HepG2 (cell line): ENCODE measurements at regions not wholly inside any gene's neighbourhood (a gene's known extent, or its start where the extent isn't known, plus 50 kb on each side); places are given as distances from the start of the nearest gene placed in this dataset.

ENCODE experiments used
- ATAC-seq: fragments of 200-7000 bp; cut with Tn5 transposase; 3 replicates; pipeline ENCODE4 v1.9.1; 2020; ENCODE audit warnings: mild to moderate bottlenecking, moderate library complexity
- BruUV-seq: library from RNA; stranded (reverse); fragments of 400-500 nt; replicated peaks from 2 replicates; lab custom pipeline; 2021; lab: Mats Ljungman, UMichigan
- CTCF ChIA-PET: fragments of 300-600 bp; formaldehyde crosslinking; extraction: SDS; loops from one replicate; lab custom pipeline; 2021; ENCODE audit warnings: low total read pairs, inconsistent platforms, low intra/inter-chr PET ratio; lab: Yijun Ruan, JAX
- POLR2A ChIA-PET: fragments of 350-600 bp; sonication (Branson Sonifier 250); formaldehyde crosslinking; loops from one replicate; lab custom pipeline; 2020; ENCODE audit warnings: antibody characterized with exemption, inconsistent platforms; lab: Yijun Ruan, JAX
- DNase-seq: peaks from one replicate; pipeline ENCODE4 v3.0.0-alpha.2; 2015; ENCODE audit warnings: low spot score
- FAIRE-seq: peaks from 3 replicates; lab custom pipeline; 2011; peaks lifted over from hg19 to GRCh38; lab: Jason Lieb, UNC
- H2AFZ ChIP-seq: one replicate; pipeline ENCODE4 v1.6.1; 2011; ENCODE audit warnings: low read length, inconsistent platforms
- H3K27ac ChIP-seq: fragments of 300-600 bp; 3 replicates; pipeline ENCODE4 v1.8.0; 2011; ENCODE audit warnings: mixed run types, mild to moderate bottlenecking, mixed read lengths, low read length, inconsistent platforms; ENCODE audit not compliant: insufficient read depth; ENCODE audit errors: extremely low read length
- H3K27me3 ChIP-seq, 2 experiments: fragments of 200-600 bp in 1 of 2; 2 replicates in 1 of 2; 3 replicates in 1 of 2; pipeline versions ENCODE4 v1.6.0 to v1.8.0; 2011; ENCODE audit warnings: low read length in 2 of 2, mild to moderate bottlenecking in 2 of 2, moderate library complexity in 2 of 2, inconsistent platforms in 1 of 2; ENCODE audit not compliant: insufficient read depth in 2 of 2, control insufficient read depth in 1 of 2
- H3K36me3 ChIP-seq, 2 experiments: fragments of 200-600 bp in 1 of 2; replicated peaks in 1 of 2; 2 replicates in 1 of 2; 3 replicates in 1 of 2; pipeline versions ENCODE4 v1.5.1 to v1.8.0; 2011; ENCODE audit warnings: low read length in 2 of 2, inconsistent platforms in 1 of 2; ENCODE audit not compliant: insufficient read depth in 2 of 2, control insufficient read depth in 1 of 2
- H3K4me1 ChIP-seq: 2 replicates; pipeline ENCODE4 v1.5.1; 2012; ENCODE audit warnings: low read length, inconsistent platforms; ENCODE audit not compliant: insufficient read depth
- H3K4me2 ChIP-seq: 2 replicates; pipeline ENCODE4 v1.6.0; 2011; ENCODE audit warnings: low read depth, low read length, inconsistent platforms
- H3K4me3 ChIP-seq, 3 experiments: fragments of 200-600 bp in 1 of 3; sonication (generic), shearing (Covaris generic) in 1 of 3; replicated peaks in 1 of 3; 2 replicates each; pipeline ENCODE4 v1.5.1; 2011 to 2016; ENCODE audit warnings: low read length in 3 of 3, inconsistent platforms in 2 of 3, low read depth in 2 of 3, mild to moderate bottlenecking in 2 of 3, control low read depth in 1 of 3, mixed read lengths in 1 of 3; ENCODE audit not compliant: insufficient read depth in 1 of 3
- H3K79me2 ChIP-seq: one replicate; pipeline ENCODE4 v1.6.1; 2011; ENCODE audit warnings: low read length, inconsistent platforms; ENCODE audit not compliant: insufficient read depth
- H3K9ac ChIP-seq: 2 replicates; pipeline ENCODE4 v1.6.0; 2011; ENCODE audit warnings: mild to moderate bottlenecking, low read depth, low read length, inconsistent platforms; ENCODE audit not compliant: insufficient read depth
- H3K9me3 ChIP-seq: 2 replicates; pipeline ENCODE4 v1.5.1; 2012; ENCODE audit warnings: mild to moderate bottlenecking, low read length
- H4K20me1 ChIP-seq: 2 replicates; pipeline ENCODE4 v1.6.0; 2011; ENCODE audit warnings: inconsistent platforms, mild to moderate bottlenecking, low read length, moderate library complexity; ENCODE audit not compliant: insufficient read depth
- ARNT2 ChIP-seq: sonication (generic); formaldehyde crosslinking; IDR thresholded peaks from 2 replicates; pipeline ENCODE4 v1.8.0; 2022; ENCODE audit warnings: mild to moderate bottlenecking, low read depth, missing genetic modification reagents, moderate library complexity
- DPF2 ChIP-seq: sonication (generic); formaldehyde crosslinking; IDR thresholded peaks from 2 replicates; pipeline ENCODE4 v1.4.0; 2020; ENCODE audit warnings: mild to moderate bottlenecking, low read depth, missing genetic modification reagents, borderline replicate concordance
- DR1 ChIP-seq: sonication (generic); formaldehyde crosslinking; IDR thresholded peaks from 2 replicates; pipeline ENCODE4 v1.8.0; 2021; ENCODE audit warnings: mild to moderate bottlenecking, missing genetic modification reagents, inconsistent platforms
- GRHL1 ChIP-seq: sonication (generic); formaldehyde crosslinking; conservative IDR thresholded peaks from 2 replicates; pipeline ENCODE4 v1.8.0; 2022; ENCODE audit warnings: missing genetic modification reagents
- IKZF5 ChIP-seq: IDR thresholded peaks from 2 replicates; pipeline ENCODE4 v1.6.1; 2018; ENCODE audit warnings: missing genetic modification reagents, mild to moderate bottlenecking, missing compliant biosample characterization
- IRX3 ChIP-seq: sonication (generic); formaldehyde crosslinking; IDR thresholded peaks from 2 replicates; pipeline ENCODE4 v1.8.1; 2023; ENCODE audit warnings: mild to moderate bottlenecking, low read depth, missing genetic modification reagents, borderline replicate concordance
- REPIN1 ChIP-seq: sonication (generic); formaldehyde crosslinking; IDR thresholded peaks from 2 replicates; pipeline ENCODE4 v1.8.0; 2022; ENCODE audit warnings: missing genetic modification reagents, low read depth, mild to moderate bottlenecking, borderline replicate concordance
- SMAD1 ChIP-seq: sonication (generic); formaldehyde crosslinking; IDR thresholded peaks from 2 replicates; pipeline ENCODE4 v1.4.0; 2020; ENCODE audit warnings: missing genetic modification reagents, low read depth, mild to moderate bottlenecking, borderline replicate concordance
- ZNF160 ChIP-seq: sonication (generic); formaldehyde crosslinking; IDR thresholded peaks from 2 replicates; pipeline ENCODE4 v1.8.0; 2022; ENCODE audit warnings: mild to moderate bottlenecking, inconsistent platforms, missing genetic modification reagents
- ZNF207 ChIP-seq: fragments of 450-650 bp; IDR thresholded peaks from 2 replicates; pipeline ENCODE4 v1.6.1; 2016; ENCODE audit warnings: antibody characterized with exemption, borderline replicate concordance
- ZNF550 ChIP-seq: sonication (generic); formaldehyde crosslinking; IDR thresholded peaks from 2 replicates; pipeline ENCODE4 v1.4.0; 2020; ENCODE audit warnings: mild to moderate bottlenecking, missing genetic modification reagents, borderline replicate concordance
- ZNF577 ChIP-seq: sonication (generic); formaldehyde crosslinking; IDR thresholded peaks from 2 replicates; pipeline ENCODE4 v1.4.0; 2020; ENCODE audit warnings: mild to moderate bottlenecking, low read depth, missing genetic modification reagents, borderline replicate concordance
- ZNF607 ChIP-seq: sonication (generic); formaldehyde crosslinking; IDR thresholded peaks from 2 replicates; pipeline ENCODE4 v1.5.1; 2020; ENCODE audit warnings: missing genetic modification reagents, mild to moderate bottlenecking, borderline replicate concordance
- ZNF674 ChIP-seq: sonication (generic); formaldehyde crosslinking; IDR thresholded peaks from 2 replicates; pipeline ENCODE4 v1.5.0; 2020; ENCODE audit warnings: low read depth, mild to moderate bottlenecking, missing genetic modification reagents
- ZNF704 ChIP-seq: sonication (generic); formaldehyde crosslinking; IDR thresholded peaks from 2 replicates; pipeline ENCODE4 v1.8.1; 2023; ENCODE audit warnings: mild to moderate bottlenecking, inconsistent platforms, moderate library complexity, missing genetic modification reagents, borderline replicate concordance
- ZNF780A ChIP-seq: sonication (generic); formaldehyde crosslinking; IDR thresholded peaks from 2 replicates; pipeline ENCODE4 v1.8.0; 2022; ENCODE audit warnings: mild to moderate bottlenecking, missing genetic modification reagents, moderate library complexity
- WGBS: methylation state at CpG from one replicate; pipeline ENCODE4 v1.1.6; 2017; ENCODE audit warnings: low lambda C conversion rate; 5-methylcytosine and 5-hydroxymethylcytosine counted together
- in situ Hi-C: cut with HindIII; loops from 2 replicates; pipeline ENCODE4 v1.10.0; 2017; ENCODE audit warnings: low pct_unique_long_range_greater_than_20kb; ENCODE audit not compliant: extremely low pct_ligation_motif_present
- intact Hi-C: fragments of 100-400 bp; cut with micrococcal nuclease; formaldehyde crosslinking; loops from one replicate; pipeline ENCODE4 v1.10.0; 2022; ENCODE audit not compliant: unreplicated experiment

- Histone ChIP-seq H4K20me1 (no peaks in the 10 kb centered on the region), H3K9ac (no peak overlapping the region), H3K4me3 (no peak overlapping the region), H2AFZ (no peak overlapping the region), H3K9me3 (no peaks in the 10 kb centered on the region), H3K27ac (no peak overlapping the region), H3K36me3 (no peaks in the 10 kb centered on the region), H3K27me3 (no peaks in the 10 kb centered on the region), H3K4me2 (no peak overlapping the region), H3K4me1 (no peaks in the 10 kb centered on the region), H3K79me2 (no peaks in the 10 kb centered on the region)
- intact Hi-C loops (no loop called here), in situ Hi-C loops (no loop called here)
- ATAC-seq: no peak
- TF ChIP-seq SMAD1 (CRISPR knock-in tag) (no peak), ZNF674 (CRISPR knock-in tag) (no peak), ZNF607 (CRISPR knock-in tag) (no peak)
- no peak for DNase-seq
- ChIA-PET POLR2A (no interaction called here), CTCF (no interaction called here)
- BruUV-seq: no TSS peak
- 41% methylated on average over 3 of the region's 3 CpGs for WGBS
- no peak for FAIRE-seq
These were observed 292.7 kb downstream of the DIPK2A start for GRCh38 chr3:144264350-144264749.

- H3K4me2 ChIP-seq: no peak overlapping the region
- FAIRE-seq (no peak), DNase-seq (no peak), ATAC-seq (no peak)
- ChIA-PET POLR2A (no interaction called here), CTCF (no interaction called here)
- no peaks in the 10 kb centered on the region for H3K27me3 ChIP-seq
- H3K27ac ChIP-seq: no peak overlapping the region
- in situ Hi-C loops: no loop called here
- no peaks in the 10 kb centered on the region for H4K20me1 ChIP-seq
- intact Hi-C loops: no loop called here
- BruUV-seq: no TSS peak
- H3K9ac ChIP-seq: no peak overlapping the region
- no peaks in the 10 kb centered on the region for H3K79me2 ChIP-seq
- no peaks in the 10 kb centered on the region for H3K4me1 ChIP-seq
- no peak overlapping the region for H3K4me3 ChIP-seq
- 0% methylated on average over 1 of the region's 1 CpG for WGBS
- no peak overlapping the region for H2AFZ ChIP-seq
- no peaks in the 10 kb centered on the region for H3K9me3 ChIP-seq
- H3K36me3 ChIP-seq: no peaks in the 10 kb centered on the region
- no peak for TF ChIP-seq ZNF577 (CRISPR knock-in tag)
- no peak for TF ChIP-seq IKZF5 (CRISPR knock-in tag)
- TF ChIP-seq ZNF207: no peak
- no peak for TF ChIP-seq GRHL1
- TF ChIP-seq ARNT2 (CRISPR knock-in tag): no peak
- TF ChIP-seq REPIN1 (CRISPR knock-in tag): no peak
- no peak for TF ChIP-seq DPF2
- TF ChIP-seq DR1 (CRISPR knock-in tag): no peak
- no peak for TF ChIP-seq ZNF780A
- no peak for TF ChIP-seq ZNF550
- TF ChIP-seq ZNF704: no peak
- TF ChIP-seq IRX3 (CRISPR knock-in tag): no peak
- TF ChIP-seq ZNF160: no peak
These were observed 293.2 kb downstream of the DIPK2A start for GRCh38 chr3:144264794-144265193.
